ENCODE measurements at regions not wholly inside any gene's neighbourhood (a gene's known extent, or its start where the extent isn't known, plus 50 kb on each side); places are given as distances from the start of the nearest gene placed in this dataset.

DNA sequence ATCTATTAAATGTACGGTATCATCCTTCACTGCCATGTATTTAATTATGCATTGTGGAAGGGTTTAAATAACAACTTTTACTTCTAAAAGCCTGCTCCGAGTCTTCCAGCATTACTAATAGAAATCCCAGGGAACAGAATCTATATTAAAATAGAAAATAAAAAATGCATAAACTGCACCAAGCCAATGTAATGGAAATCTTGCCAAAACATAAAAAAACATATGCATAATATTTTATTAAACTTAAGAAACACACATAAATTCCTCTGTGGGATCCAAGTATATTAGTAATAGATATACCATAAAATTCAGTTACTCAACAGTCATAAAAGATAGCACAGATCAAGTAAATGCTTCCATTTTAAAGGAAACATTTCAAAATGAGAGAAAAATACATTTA, 175.6 kb downstream of the TDRD15 start:
- TF ChIP-seq, protein P1, sequence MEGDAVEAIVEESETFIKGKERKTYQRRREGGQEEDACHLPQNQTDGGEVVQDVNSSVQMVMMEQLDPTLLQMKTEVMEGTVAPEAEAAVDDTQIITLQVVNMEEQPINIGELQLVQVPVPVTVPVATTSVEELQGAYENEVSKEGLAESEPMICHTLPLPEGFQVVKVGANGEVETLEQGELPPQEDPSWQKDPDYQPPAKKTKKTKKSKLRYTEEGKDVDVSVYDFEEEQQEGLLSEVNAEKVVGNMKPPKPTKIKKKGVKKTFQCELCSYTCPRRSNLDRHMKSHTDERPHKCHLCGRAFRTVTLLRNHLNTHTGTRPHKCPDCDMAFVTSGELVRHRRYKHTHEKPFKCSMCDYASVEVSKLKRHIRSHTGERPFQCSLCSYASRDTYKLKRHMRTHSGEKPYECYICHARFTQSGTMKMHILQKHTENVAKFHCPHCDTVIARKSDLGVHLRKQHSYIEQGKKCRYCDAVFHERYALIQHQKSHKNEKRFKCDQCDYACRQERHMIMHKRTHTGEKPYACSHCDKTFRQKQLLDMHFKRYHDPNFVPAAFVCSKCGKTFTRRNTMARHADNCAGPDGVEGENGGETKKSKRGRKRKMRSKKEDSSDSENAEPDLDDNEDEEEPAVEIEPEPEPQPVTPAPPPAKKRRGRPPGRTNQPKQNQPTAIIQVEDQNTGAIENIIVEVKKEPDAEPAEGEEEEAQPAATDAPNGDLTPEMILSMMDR (conservative IDR thresholded peaks at IDR 0.05) = no peak
- no peak for TF ChIP-seq ZFX (IDR thresholded peaks at IDR 0.05)

Measured in C4-2B (cell line).